ENCODE measurements at regions not wholly inside any gene's neighbourhood (a gene's known extent, or its start where the extent isn't known, plus 50 kb on each side); places are given as distances from the start of the nearest gene placed in this dataset.
A peak's percentile ranks its signal among the peaks of the same experiment; 100 is the strongest.

GRCh38 chr4:26141911-26142638 lies 178.7 kb upstream of the RBPJ start:
- H3K27ac Mint-ChIP-seq = peak overlapping the region; percentile 10 to 76 (median 50)
- Histone ChIP-seq H3K79me2 (ENCODE audit: insufficient read depth, low read length) (no peaks in the 10 kb centered on the region), H3K4me1 (ENCODE audit: control insufficient read depth in 1 of 2, insufficient read depth in 2 of 2, low read length in 2 of 2) (peaks cover 24 to 32% of the 10 kb centered on the region in 2 donors), H3K36me3 (replicated peaks in 1 of 2; ENCODE audit: control insufficient read depth in 1 of 2, insufficient read depth in 2 of 2, low read length in 2 of 2) (no peaks in the 10 kb centered on the region), H3K27me3 (ENCODE audit: control insufficient read depth in 2 of 2, insufficient read depth in 2 of 2, low read length in 2 of 2) (no peaks in the 10 kb centered on the region), H3K4me2 (replicated peaks; ENCODE audit: extremely low read depth, low read length, poor library complexity, severe bottlenecking) (peak overlapping the region; percentile 0), H3K9me3 (replicated peaks in 1 of 2; ENCODE audit: control insufficient read depth in 1 of 2, insufficient read depth in 1 of 2, low read length in 2 of 2) (no peaks in the 10 kb centered on the region), H4K20me1 (ENCODE audit: insufficient read depth, low read length) (no peaks in the 10 kb centered on the region), H2AFZ (ENCODE audit: insufficient read depth, low read depth, low read length, poor library complexity, severe bottlenecking) (no peak overlapping the region), H3K4me3 (replicated peaks in 1 of 3; ENCODE audit: low read depth in 2 of 3, low read length in 3 of 3) (no peak overlapping the region), H3K27ac (ENCODE audit: low read depth in 1 of 2, low read length in 2 of 2) (no peak overlapping the region), H3K9ac (ENCODE audit: insufficient read depth, low read length, poor library complexity, severe bottlenecking) (no peak overlapping the region)
- H3K36me3 Mint-ChIP-seq = peaks cover 2 to 5% of the 10 kb centered on the region in 2 donors
- intact Hi-C loops (cut with micrococcal nuclease) = no loop called here
- peak overlapping the region in 1 of 2 donors; percentile 64 for H3K4me3 Mint-ChIP-seq
- no peak for TF ChIP-seq CTCF (IDR thresholded peaks at IDR 0.05)
- H3K27me3 Mint-ChIP-seq (ENCODE audit: low read depth in 3 of 3) = peaks cover 2% of the 10 kb centered on the region in 3 donors
- H3K9me3 Mint-ChIP-seq = peaks cover 0 to 1% (median 0%) of the 10 kb centered on the region in 7 donors
- peak; percentile 42 to 56 (median 56) for DNase-seq
- H3K4me1 Mint-ChIP-seq = peaks cover 41% of the 10 kb centered on the region
- WGBS (ENCODE audit: insufficient coverage) = 27% methylated on average over 6 of the region's 8 CpGs

GRCh38 chr4:26144526-26145155 lies 176.2 kb upstream of the RBPJ start:
- no peak for TF ChIP-seq CTCF (IDR thresholded peaks at IDR 0.05)
- no peak overlapping the region for H2AFZ ChIP-seq (ENCODE audit: insufficient read depth, low read depth, low read length, poor library complexity, severe bottlenecking)
- H3K9ac ChIP-seq (ENCODE audit: insufficient read depth, low read length, poor library complexity, severe bottlenecking) = no peak overlapping the region
- H3K4me2 ChIP-seq (replicated peaks; ENCODE audit: extremely low read depth, low read length, poor library complexity, severe bottlenecking) = no peak overlapping the region
- H3K4me1 Mint-ChIP-seq = peaks cover 55% of the 10 kb centered on the region
- H3K27ac Mint-ChIP-seq = peak overlapping the region in 4 of 7 donors; percentile 32 to 51 (median 47)
- H3K36me3 ChIP-seq (replicated peaks in 1 of 2; ENCODE audit: control insufficient read depth in 1 of 2, insufficient read depth in 2 of 2, low read length in 2 of 2) = no peaks in the 10 kb centered on the region
- no peak overlapping the region for H3K27ac ChIP-seq (ENCODE audit: low read depth in 1 of 2, low read length in 2 of 2)
- H3K27me3 ChIP-seq (ENCODE audit: control insufficient read depth in 2 of 2, insufficient read depth in 2 of 2, low read length in 2 of 2) = no peaks in the 10 kb centered on the region
- intact Hi-C loops (cut with micrococcal nuclease) = no loop called here
- peak overlapping the region in 1 of 2 donors; percentile 62 for H3K4me3 Mint-ChIP-seq
- peaks cover 0 to 2% (median 2%) of the 10 kb centered on the region in 3 donors for H3K27me3 Mint-ChIP-seq (ENCODE audit: low read depth in 3 of 3)
- no peak overlapping the region for H3K4me3 ChIP-seq (replicated peaks in 1 of 3; ENCODE audit: low read depth in 2 of 3, low read length in 3 of 3)
- H4K20me1 ChIP-seq (ENCODE audit: insufficient read depth, low read length) = no peaks in the 10 kb centered on the region
- 81% methylated on average over 2 of the region's 2 CpGs for WGBS (ENCODE audit: insufficient coverage)
- H3K4me1 ChIP-seq (ENCODE audit: control insufficient read depth in 1 of 2, insufficient read depth in 2 of 2, low read length in 2 of 2) = peaks cover 35 to 46% of the 10 kb centered on the region in 2 donors
- H3K79me2 ChIP-seq (ENCODE audit: insufficient read depth, low read length) = no peaks in the 10 kb centered on the region
- no peaks in the 10 kb centered on the region for H3K9me3 ChIP-seq (replicated peaks in 1 of 2; ENCODE audit: control insufficient read depth in 1 of 2, insufficient read depth in 1 of 2, low read length in 2 of 2)
- peaks cover 0 to 4% (median 0%) of the 10 kb centered on the region in 7 donors for H3K9me3 Mint-ChIP-seq
- peaks cover 2 to 8% of the 10 kb centered on the region in 2 donors for H3K36me3 Mint-ChIP-seq
- no peak for DNase-seq

Data from CD14-positive monocyte (primary cell).